ENCODE measurements at regions not wholly inside any gene's neighbourhood (a gene's known extent, or its start where the extent isn't known, plus 50 kb on each side); places are given as distances from the start of the nearest gene placed in this dataset.
"Not testable (repeated sequence)": the region's sequence is repeated elsewhere in the genome, so short reads cannot be mapped to it uniquely, and the experiment has no call there.

- Histone ChIP-seq H3K4me3 (no peak overlapping the region), H3K27ac (no peak overlapping the region)
- TF ChIP-seq, protein P1, sequence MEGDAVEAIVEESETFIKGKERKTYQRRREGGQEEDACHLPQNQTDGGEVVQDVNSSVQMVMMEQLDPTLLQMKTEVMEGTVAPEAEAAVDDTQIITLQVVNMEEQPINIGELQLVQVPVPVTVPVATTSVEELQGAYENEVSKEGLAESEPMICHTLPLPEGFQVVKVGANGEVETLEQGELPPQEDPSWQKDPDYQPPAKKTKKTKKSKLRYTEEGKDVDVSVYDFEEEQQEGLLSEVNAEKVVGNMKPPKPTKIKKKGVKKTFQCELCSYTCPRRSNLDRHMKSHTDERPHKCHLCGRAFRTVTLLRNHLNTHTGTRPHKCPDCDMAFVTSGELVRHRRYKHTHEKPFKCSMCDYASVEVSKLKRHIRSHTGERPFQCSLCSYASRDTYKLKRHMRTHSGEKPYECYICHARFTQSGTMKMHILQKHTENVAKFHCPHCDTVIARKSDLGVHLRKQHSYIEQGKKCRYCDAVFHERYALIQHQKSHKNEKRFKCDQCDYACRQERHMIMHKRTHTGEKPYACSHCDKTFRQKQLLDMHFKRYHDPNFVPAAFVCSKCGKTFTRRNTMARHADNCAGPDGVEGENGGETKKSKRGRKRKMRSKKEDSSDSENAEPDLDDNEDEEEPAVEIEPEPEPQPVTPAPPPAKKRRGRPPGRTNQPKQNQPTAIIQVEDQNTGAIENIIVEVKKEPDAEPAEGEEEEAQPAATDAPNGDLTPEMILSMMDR (IDR thresholded peaks at IDR 0.05): no peak
- no peak for DNase-seq (ENCODE audit: low spot score)
Measured at GRCh38 chr4:115456231-115456630, 342.8 kb upstream of the NDST4 start.

DNA sequence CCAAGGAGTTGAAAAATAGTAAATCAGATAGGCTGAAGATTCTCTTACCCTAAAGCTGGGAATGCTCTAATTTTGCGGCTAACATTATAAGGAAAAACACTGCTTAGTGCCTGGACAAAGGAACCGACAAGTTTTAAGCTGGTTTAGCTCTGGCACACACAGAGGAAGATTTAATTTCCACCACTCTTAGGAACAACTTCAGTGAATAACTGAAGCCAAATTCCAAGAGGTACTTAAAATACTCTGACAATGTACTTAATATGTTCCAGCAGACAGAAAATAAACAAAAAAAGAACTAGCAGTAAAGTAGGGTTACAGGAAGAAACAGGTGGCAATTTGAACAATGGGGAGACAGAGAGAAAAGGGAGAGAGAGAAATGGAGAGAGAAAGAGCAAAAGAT lies 340.8 kb upstream of the NDST4 start:
- Histone ChIP-seq H3K4me3 (no peak overlapping the region), H3K27ac (peak overlapping the region in 1 of 2 donors; percentile 57)
- DNase-seq (ENCODE audit: low spot score): no peak
- TF ChIP-seq, protein P1 (IDR thresholded peaks at IDR 0.05): no peak

DNA sequence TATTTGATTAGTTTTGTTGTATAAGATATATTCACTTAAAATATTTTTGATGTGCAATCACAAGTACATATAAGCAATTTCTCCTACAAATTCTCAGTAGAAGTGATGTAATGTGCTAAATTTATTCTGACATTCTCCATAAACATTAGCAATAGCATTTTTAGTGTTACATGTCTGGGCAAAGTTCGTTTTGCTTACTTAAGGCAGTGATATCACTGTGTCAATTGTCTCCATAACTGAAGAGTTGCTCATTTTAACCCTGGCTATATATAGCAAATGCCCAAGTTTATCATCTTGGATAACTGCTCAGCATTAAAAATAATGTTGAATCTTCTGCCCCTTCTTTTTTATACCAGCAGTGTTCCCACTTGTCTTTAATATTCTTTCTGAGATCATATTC lies 340.0 kb upstream of the NDST4 start:
- Histone ChIP-seq H3K4me3 (no peak overlapping the region), H3K27ac (peak overlapping the region in 1 of 2 donors; percentile 57)
- TF ChIP-seq, protein P1 (IDR thresholded peaks at IDR 0.05): no peak
- DNase-seq (ENCODE audit: low spot score): no peak

DNA sequence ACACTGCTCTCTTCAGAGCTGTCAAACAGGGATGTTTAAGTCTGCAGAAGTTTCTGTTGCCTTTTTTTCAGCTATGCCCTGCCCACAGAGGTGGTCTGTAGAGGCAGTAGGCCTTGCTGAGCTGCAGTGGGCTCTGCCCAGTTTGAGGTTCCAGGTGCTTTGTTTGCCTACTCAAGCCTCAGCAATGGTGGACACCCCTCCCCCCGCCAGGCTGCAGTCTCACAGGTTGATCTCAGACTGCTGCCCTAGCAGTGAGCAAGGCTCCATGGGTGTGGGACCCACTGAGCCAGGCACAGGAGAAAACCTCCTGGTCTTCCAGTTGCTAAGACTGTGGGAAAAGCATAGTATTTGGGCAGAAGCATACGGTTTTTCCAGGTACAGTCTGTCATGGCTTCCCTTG lies 338.8 kb upstream of the NDST4 start:
- H3K27ac ChIP-seq; H3K4me3 ChIP-seq; DNase-seq (ENCODE audit: low spot score): not testable (repeated sequence)

- DNase-seq (ENCODE audit: low spot score): no peak
- Histone ChIP-seq H3K27ac (no peak overlapping the region), H3K4me3 (no peak overlapping the region)
- TF ChIP-seq, protein P1 (IDR thresholded peaks at IDR 0.05): no peak
Measured at GRCh38 chr4:115437739-115438138, 324.3 kb upstream of the NDST4 start.

DNA sequence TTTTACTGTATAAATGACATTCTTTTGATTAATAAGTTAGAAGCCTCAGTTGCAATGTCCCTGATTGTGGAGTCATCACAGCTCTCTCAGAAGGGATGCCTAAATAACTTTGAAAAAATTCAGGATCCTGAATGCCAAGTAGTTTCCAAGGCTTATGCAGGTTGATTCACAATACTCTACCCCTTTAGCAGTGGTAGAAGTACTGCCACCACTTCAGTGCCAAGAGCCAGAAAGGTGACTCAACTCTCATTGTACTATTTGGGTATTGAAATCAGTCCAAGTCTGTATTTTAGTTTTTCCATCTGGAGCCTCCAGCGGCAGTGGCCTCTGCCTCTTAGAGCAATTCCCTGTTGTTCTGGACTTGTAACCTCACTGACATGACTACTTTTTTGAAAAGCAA lies 320.1 kb upstream of the NDST4 start:
- TF ChIP-seq, protein P1 (IDR thresholded peaks at IDR 0.05): no peak
- no peak overlapping the region for H3K4me3 ChIP-seq
- DNase-seq (ENCODE audit: low spot score): no peak
- H3K27ac ChIP-seq: no peak overlapping the region

DNA sequence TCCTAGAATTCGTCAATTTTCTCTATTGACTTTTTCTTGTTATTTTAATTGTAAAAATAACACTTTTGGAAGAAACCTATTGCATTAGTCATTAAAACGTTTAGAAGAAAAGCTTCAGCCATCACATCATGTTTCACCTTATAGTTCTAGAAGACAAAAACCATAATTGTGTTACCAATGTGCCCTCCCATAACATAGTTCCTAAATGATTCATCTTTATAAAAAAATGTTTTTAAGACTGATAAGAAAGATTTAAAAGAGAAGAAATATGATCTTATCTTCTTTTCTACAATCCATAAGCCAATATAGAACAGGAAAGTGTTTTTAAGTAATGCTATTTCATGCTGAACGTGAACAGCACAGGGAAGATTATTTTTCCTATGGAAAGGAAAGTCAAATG lies 316.6 kb upstream of the NDST4 start:
- TF ChIP-seq, protein P1 (IDR thresholded peaks at IDR 0.05): no peak
- Histone ChIP-seq H3K4me3 (no peak overlapping the region), H3K27ac (no peak overlapping the region)
- no peak for DNase-seq (ENCODE audit: low spot score)

DNA sequence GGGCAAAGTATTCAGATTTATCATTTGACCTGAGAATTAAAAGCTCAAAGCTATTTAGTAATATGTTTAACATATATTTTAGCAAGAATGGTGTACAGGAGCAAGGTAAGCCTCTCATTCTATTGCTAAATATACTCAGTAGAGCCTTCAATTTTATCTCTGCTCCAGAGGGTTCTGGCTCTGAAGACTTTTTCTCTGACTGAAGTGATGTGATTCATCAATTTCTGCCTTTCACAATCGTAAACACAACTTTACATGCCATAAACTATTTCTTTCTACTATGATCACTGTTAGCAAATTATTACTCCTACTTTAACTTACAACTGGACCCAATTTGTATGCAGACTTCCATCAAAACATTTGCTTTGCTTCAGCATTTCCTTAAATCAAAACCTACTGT lies 315.0 kb upstream of the NDST4 start:
- H3K4me3 ChIP-seq: no peak overlapping the region
- TF ChIP-seq, protein P1 (IDR thresholded peaks at IDR 0.05): no peak
- H3K27ac ChIP-seq: no peak overlapping the region
- DNase-seq (ENCODE audit: low spot score): no peak
